ENCODE measurements at regions not wholly inside any gene's neighbourhood (a gene's known extent, or its start where the extent isn't known, plus 50 kb on each side); places are given as distances from the start of the nearest gene placed in this dataset.

DNA sequence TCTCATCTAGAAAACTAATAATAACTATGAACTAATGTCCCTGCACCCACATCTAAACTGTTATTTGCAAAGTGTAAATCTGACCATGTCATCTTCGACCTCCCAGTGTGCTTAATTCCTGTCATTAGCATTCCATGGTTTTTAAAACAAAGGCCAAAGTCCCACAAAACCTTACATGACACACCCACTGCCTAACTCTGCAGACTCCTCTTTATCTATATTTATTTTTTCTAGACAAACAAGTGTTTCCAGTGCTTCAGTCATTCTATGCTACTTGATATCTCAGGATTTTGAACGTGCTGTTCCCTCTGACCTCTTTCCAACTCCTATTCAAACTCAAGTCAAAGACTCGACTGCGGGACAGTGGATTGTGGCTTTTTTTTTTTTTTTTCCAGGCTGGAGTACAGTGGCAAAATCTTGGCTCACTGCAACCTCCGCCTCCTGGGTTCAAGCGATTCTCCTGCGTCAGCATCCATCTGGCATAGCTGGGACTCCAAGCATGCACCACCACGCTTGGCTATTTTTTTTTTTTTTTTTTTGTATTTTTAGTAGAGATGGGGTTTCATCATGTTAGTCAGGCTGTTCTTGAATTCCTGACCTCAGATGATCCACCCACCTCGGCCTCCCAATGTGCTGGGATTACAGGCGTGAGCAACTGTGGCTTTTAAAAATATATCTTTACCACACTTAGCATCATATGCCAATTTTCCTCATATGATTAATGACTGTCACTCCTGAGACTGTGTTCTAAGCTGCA, 1511.0 kb downstream of the ARAP2 start:
- Histone ChIP-seq H3K9me3 (ENCODE audit: control insufficient read depth, low read length) (no peaks in the 10 kb centered on the region), H3K79me2 (no peaks in the 10 kb centered on the region), H3K4me3 (ENCODE audit: low read depth, low read length) (no peak overlapping the region), H3K4me1 (no peaks in the 10 kb centered on the region), H2AFZ (no peak overlapping the region), H3K27me3 (ENCODE audit: control insufficient read depth, insufficient read depth, low read length) (no peaks in the 10 kb centered on the region), H3K4me2 (ENCODE audit: low read length) (no peak overlapping the region), H3K9ac (no peak overlapping the region), H3K27ac (no peak overlapping the region), H3K36me3 (ENCODE audit: control insufficient read depth, insufficient read depth, low read length) (no peaks in the 10 kb centered on the region)
- TF ChIP-seq, protein P1, sequence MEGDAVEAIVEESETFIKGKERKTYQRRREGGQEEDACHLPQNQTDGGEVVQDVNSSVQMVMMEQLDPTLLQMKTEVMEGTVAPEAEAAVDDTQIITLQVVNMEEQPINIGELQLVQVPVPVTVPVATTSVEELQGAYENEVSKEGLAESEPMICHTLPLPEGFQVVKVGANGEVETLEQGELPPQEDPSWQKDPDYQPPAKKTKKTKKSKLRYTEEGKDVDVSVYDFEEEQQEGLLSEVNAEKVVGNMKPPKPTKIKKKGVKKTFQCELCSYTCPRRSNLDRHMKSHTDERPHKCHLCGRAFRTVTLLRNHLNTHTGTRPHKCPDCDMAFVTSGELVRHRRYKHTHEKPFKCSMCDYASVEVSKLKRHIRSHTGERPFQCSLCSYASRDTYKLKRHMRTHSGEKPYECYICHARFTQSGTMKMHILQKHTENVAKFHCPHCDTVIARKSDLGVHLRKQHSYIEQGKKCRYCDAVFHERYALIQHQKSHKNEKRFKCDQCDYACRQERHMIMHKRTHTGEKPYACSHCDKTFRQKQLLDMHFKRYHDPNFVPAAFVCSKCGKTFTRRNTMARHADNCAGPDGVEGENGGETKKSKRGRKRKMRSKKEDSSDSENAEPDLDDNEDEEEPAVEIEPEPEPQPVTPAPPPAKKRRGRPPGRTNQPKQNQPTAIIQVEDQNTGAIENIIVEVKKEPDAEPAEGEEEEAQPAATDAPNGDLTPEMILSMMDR (IDR thresholded peaks at IDR 0.05), result no peak

DNA sequence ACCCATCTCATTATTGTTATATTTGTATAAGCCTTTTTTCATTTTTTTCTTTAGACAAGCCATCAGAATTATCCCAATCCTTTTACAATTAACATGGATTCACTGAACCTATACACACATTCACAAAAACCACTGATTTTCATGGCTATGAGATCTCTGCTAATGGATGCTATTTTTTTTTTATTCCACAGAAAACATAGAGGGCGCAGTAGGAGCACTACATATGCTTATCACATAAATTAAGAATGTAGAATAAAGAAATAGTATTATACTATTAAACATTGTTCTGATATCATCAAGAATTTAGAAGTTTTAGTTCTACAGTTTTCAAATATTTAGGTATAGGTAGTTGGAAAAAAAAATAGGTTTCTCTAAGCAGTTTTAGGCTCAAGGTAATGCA, 1477.4 kb downstream of the ARAP2 start:
- no peak overlapping the region for H3K27ac ChIP-seq
- no peak overlapping the region for H3K9ac ChIP-seq
- TF ChIP-seq, protein P1 (IDR thresholded peaks at IDR 0.05), result no peak
- no peak overlapping the region for H3K4me2 ChIP-seq (ENCODE audit: low read length)
- no peaks in the 10 kb centered on the region for H3K27me3 ChIP-seq (ENCODE audit: control insufficient read depth, insufficient read depth, low read length)
- no peaks in the 10 kb centered on the region for H3K36me3 ChIP-seq (ENCODE audit: control insufficient read depth, insufficient read depth, low read length)
- no peaks in the 10 kb centered on the region for H3K9me3 ChIP-seq (ENCODE audit: control insufficient read depth, low read length)
- H3K4me1 ChIP-seq, result no peaks in the 10 kb centered on the region
- no peak overlapping the region for H2AFZ ChIP-seq
- no peak overlapping the region for H3K4me3 ChIP-seq (ENCODE audit: low read depth, low read length)
- no peaks in the 10 kb centered on the region for H3K79me2 ChIP-seq

DNA sequence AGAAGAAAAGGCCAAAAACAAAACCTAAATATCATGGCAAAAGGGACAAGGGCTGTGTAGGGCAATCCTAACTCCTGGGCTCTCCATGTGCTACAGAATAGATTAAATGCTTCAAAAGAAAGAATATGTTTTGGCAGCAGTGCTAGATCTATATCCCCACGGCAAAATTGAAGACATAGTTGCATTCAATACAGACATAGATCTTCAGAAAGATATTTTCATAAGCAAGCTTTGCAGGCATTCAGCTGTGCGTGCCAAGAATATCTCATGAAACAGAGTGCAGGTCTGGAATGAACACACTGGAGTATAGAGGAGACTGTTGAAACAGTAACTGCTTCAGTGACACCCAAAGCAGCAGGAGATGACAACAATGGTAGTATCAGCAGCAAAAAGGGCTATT, 1476.9 kb downstream of the ARAP2 start:
- Histone ChIP-seq H3K4me3 (ENCODE audit: low read depth, low read length) (no peak overlapping the region), H2AFZ (no peak overlapping the region), H3K27me3 (ENCODE audit: control insufficient read depth, insufficient read depth, low read length) (no peaks in the 10 kb centered on the region), H3K36me3 (ENCODE audit: control insufficient read depth, insufficient read depth, low read length) (no peaks in the 10 kb centered on the region), H3K4me1 (no peaks in the 10 kb centered on the region), H3K79me2 (no peaks in the 10 kb centered on the region), H3K9me3 (ENCODE audit: control insufficient read depth, low read length) (no peaks in the 10 kb centered on the region), H3K9ac (no peak overlapping the region), H3K4me2 (ENCODE audit: low read length) (no peak overlapping the region), H3K27ac (no peak overlapping the region)
- TF ChIP-seq, protein P1 (IDR thresholded peaks at IDR 0.05), result no peak

DNA sequence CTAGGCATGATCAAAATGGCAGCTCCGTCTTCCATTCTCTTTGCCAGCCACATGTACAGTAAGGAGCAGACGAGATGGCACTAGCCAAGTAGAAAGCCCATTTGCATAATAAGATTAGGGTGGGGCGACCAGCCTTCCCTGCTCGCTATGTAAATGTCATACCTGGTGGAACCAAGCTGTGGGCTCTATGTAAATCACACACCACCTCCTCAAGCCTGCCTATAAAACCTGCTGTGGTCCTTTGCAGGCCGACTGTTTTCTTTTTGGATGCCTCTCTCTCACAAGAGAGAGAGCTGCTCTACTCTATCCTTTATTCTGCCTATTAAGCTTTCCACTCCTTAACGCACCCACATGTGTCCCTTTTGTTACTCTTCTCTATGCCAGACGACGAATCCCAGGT, 1472.7 kb downstream of the ARAP2 start:
- H3K79me2 ChIP-seq, result no peaks in the 10 kb centered on the region
- TF ChIP-seq, protein P1 (IDR thresholded peaks at IDR 0.05), result no peak
- no peak overlapping the region for H2AFZ ChIP-seq
- no peak overlapping the region for H3K4me2 ChIP-seq (ENCODE audit: low read length)
- H3K36me3 ChIP-seq (ENCODE audit: control insufficient read depth, insufficient read depth, low read length), result no peaks in the 10 kb centered on the region
- no peak overlapping the region for H3K4me3 ChIP-seq (ENCODE audit: low read depth, low read length)
- H3K27me3 ChIP-seq (ENCODE audit: control insufficient read depth, insufficient read depth, low read length), result no peaks in the 10 kb centered on the region
- no peaks in the 10 kb centered on the region for H3K9me3 ChIP-seq (ENCODE audit: control insufficient read depth, low read length)
- H3K9ac ChIP-seq, result no peak overlapping the region
- H3K4me1 ChIP-seq, result no peaks in the 10 kb centered on the region
- H3K27ac ChIP-seq, result no peak overlapping the region

DNA sequence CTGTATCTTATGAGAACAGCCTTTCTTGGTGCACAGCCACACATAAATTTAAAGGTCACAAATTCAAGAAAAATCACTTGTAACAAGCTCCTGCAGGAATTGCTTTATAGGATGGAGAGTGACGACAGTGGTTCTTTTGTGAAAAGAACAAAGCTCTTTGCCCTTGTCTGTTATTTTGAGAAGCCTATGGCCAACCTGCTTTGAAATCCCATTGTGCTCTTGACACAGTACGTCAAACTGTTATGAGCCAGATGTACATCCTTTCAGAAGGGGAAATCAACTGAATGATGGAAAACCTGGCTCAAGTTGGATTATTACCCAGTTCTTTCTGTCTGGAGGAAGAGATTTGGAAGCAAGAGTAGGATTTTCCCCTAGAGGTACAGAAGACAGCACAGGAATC, 1454.2 kb downstream of the ARAP2 start:
- Histone ChIP-seq H3K9ac (no peak overlapping the region), H3K4me3 (ENCODE audit: low read depth, low read length) (no peak overlapping the region), H3K4me1 (no peaks in the 10 kb centered on the region), H3K79me2 (no peaks in the 10 kb centered on the region), H3K27me3 (ENCODE audit: control insufficient read depth, insufficient read depth, low read length) (no peaks in the 10 kb centered on the region), H3K9me3 (ENCODE audit: control insufficient read depth, low read length) (no peaks in the 10 kb centered on the region), H3K4me2 (ENCODE audit: low read length) (no peak overlapping the region), H2AFZ (no peak overlapping the region), H3K36me3 (ENCODE audit: control insufficient read depth, insufficient read depth, low read length) (no peaks in the 10 kb centered on the region), H3K27ac (no peak overlapping the region)
- TF ChIP-seq, protein P1 (IDR thresholded peaks at IDR 0.05), result no peak
